CD4-positive, alpha-beta T cell treated with Interleukin-10 for 1 hour (primary cell): ENCODE measurements at regions not wholly inside any gene's neighbourhood (a gene's known extent, or its start where the extent isn't known, plus 50 kb on each side); places are given as distances from the start of the nearest gene placed in this dataset.
"Not testable (repeated sequence)": the region's sequence is repeated elsewhere in the genome, so short reads cannot be mapped to it uniquely, and the experiment has no call there.

Experiments used
- DNase-seq: peaks from one replicate; pipeline ENCODE4 v3.0.0-alpha.2; 2020

- DNase-seq: no peak
These were observed 112.6 kb upstream of the ARRDC3 start for GRCh38 chr5:91495699-91496098.

- no peak for DNase-seq
These were observed 111.4 kb upstream of the ARRDC3 start for GRCh38 chr5:91494447-91494996.

- no peak for DNase-seq
These were observed 110.0 kb upstream of the ARRDC3 start for GRCh38 chr5:91493086-91493485.

- DNase-seq: no peak
These were observed 108.1 kb upstream of the ARRDC3 start for GRCh38 chr5:91491229-91491628.

- DNase-seq: no peak
These were observed 107.2 kb upstream of the ARRDC3 start for GRCh38 chr5:91490316-91490715.

- DNase-seq: no peak
These were observed 104.3 kb upstream of the ARRDC3 start for GRCh38 chr5:91487420-91487819.

- no peak for DNase-seq
These were observed 103.5 kb upstream of the ARRDC3 start for GRCh38 chr5:91486638-91487037.

GRCh38 chr5:91484662-91485061, 101.5 kb upstream of the ARRDC3 start:
- no peak for DNase-seq

- DNase-seq: not testable (repeated sequence)
These were observed 96.3 kb upstream of the ARRDC3 start for GRCh38 chr5:91479376-91479775.

- no peak for DNase-seq
These were observed 95.0 kb upstream of the ARRDC3 start for GRCh38 chr5:91478096-91478495.

- no peak for DNase-seq
These were observed 94.3 kb upstream of the ARRDC3 start for GRCh38 chr5:91477408-91477807.

- DNase-seq: no peak
These were observed 91.1 kb upstream of the ARRDC3 start for GRCh38 chr5:91474201-91474600.

- no peak for DNase-seq
These were observed 89.5 kb upstream of the ARRDC3 start for GRCh38 chr5:91472631-91473030.

GRCh38 chr5:91469517-91470165, 86.5 kb upstream of the ARRDC3 start:
- DNase-seq: no peak

GRCh38 chr5:91468651-91469422, 85.7 kb upstream of the ARRDC3 start:
- DNase-seq: no peak

- DNase-seq: no peak
These were observed 81.9 kb upstream of the ARRDC3 start for GRCh38 chr5:91464886-91465646.

- no peak for DNase-seq
These were observed 74.6 kb upstream of the ARRDC3 start for GRCh38 chr5:91457681-91458058.

GRCh38 chr5:91456928-91457680, 74.0 kb upstream of the ARRDC3 start:
- DNase-seq: no peak

- no peak for DNase-seq
These were observed 66.0 kb upstream of the ARRDC3 start for GRCh38 chr5:91449083-91449482.

- not testable (repeated sequence) for DNase-seq
These were observed 65.0 kb upstream of the ARRDC3 start for GRCh38 chr5:91448079-91448478.

- DNase-seq: not testable (repeated sequence)
These were observed 63.8 kb upstream of the ARRDC3 start for GRCh38 chr5:91446880-91447279.

- no peak for DNase-seq
These were observed 60.8 kb upstream of the ARRDC3 start for GRCh38 chr5:91443761-91444467.
